Lung (tissue), 12 donors: ENCODE measurements at regions not wholly inside any gene's neighbourhood (a gene's known extent, or its start where the extent isn't known, plus 50 kb on each side); places are given as distances from the start of the nearest gene placed in this dataset. TPM values are rescaled to one million over a fixed set of nuclear protein-coding genes. Genes with fewer than 3 reads are reported as not detected.
A peak's percentile ranks its signal among the peaks of the same experiment; 100 is the strongest.

Source experiments
- ATAC-seq: fragments of 200-7000 bp; cut with Tn5 transposase; one replicate; pipeline ENCODE4 v1.9.1; 2020; ENCODE audit warnings: moderate number of reproducible peaks; ENCODE audit not compliant: insufficient read depth, low FRiP score
- DNase-seq, 3 donors: peaks; one replicate each; pipeline ENCODE4 v3.0.0-alpha.2; 2013 to 2017
- H3K27ac ChIP-seq, 2 donors: one replicate each; pipeline ENCODE4 v1.5.1; 2013; ENCODE audit warnings: mild to moderate bottlenecking in 2 of 2, moderate library complexity in 2 of 2, control low read depth in 1 of 2, inconsistent platforms in 1 of 2, low read depth in 1 of 2, low read length in 1 of 2
- H3K27me3 ChIP-seq, 3 donors: one replicate each; pipeline ENCODE4 v1.5.1; 2013; ENCODE audit warnings: low read length in 2 of 3; ENCODE audit not compliant: control insufficient read depth in 3 of 3, insufficient read depth in 3 of 3
- H3K36me3 ChIP-seq, 4 donors: one replicate each; pipeline ENCODE4 v1.5.1; 2013; ENCODE audit warnings: low read length in 4 of 4, mild to moderate bottlenecking in 1 of 4, moderate library complexity in 1 of 4; ENCODE audit not compliant: control insufficient read depth in 4 of 4, insufficient read depth in 4 of 4
- H3K4me1 ChIP-seq, 5 donors: one replicate each; pipeline ENCODE4 v1.5.1; 2013; ENCODE audit warnings: low read length in 5 of 5, mild to moderate bottlenecking in 2 of 5, moderate library complexity in 1 of 5; ENCODE audit not compliant: control insufficient read depth in 5 of 5, insufficient read depth in 5 of 5
- H3K4me3 ChIP-seq: one replicate; pipeline ENCODE4 v1.5.1; 2013; ENCODE audit warnings: mild to moderate bottlenecking, control low read depth, moderate library complexity
- H3K9ac ChIP-seq, 2 donors: one replicate each; pipeline ENCODE4 v1.5.1; 2013; ENCODE audit warnings: low read length in 2 of 2, control low read depth in 1 of 2; ENCODE audit not compliant: insufficient read depth in 1 of 2
- H3K9me3 ChIP-seq, 4 donors: one replicate each; pipeline ENCODE4 v1.5.1; 2013; ENCODE audit warnings: low read length in 3 of 4, mild to moderate bottlenecking in 1 of 4, moderate library complexity in 1 of 4; ENCODE audit not compliant: control insufficient read depth in 4 of 4, insufficient read depth in 3 of 4
- WGBS, 2 donors: extraction: QIAGEN DNeasy Blood & Tissue Kit; methylation state at CpG; one replicate each; pipeline ENCODE4 v1.1.7; 2013; 5-methylcytosine and 5-hydroxymethylcytosine counted together
- small RNA-seq: library from RNA; depleted of rRNA; stranded (forward); fragments of <200 nt; gene quantifications from one replicate; pipeline ENCODE3, GENCODE V24; 2014; ENCODE audit warnings: low replicate concordance
- TF ChIP-seq, protein P1 (sequence below): IDR thresholded peaks from 2 replicates; pipeline ENCODE4 v1.5.1; 2012; ENCODE audit warnings: mild to moderate bottlenecking; ENCODE audit errors: control extremely low read depth, extremely low read depth
- donor health status: control.
- donor health status: control.
- donor health status: Bipolar disorder and iron deficiency.
- donor health status: healthy.
- donor health status: DM: yes; HTN: yes; CAD: no.

DNA sequence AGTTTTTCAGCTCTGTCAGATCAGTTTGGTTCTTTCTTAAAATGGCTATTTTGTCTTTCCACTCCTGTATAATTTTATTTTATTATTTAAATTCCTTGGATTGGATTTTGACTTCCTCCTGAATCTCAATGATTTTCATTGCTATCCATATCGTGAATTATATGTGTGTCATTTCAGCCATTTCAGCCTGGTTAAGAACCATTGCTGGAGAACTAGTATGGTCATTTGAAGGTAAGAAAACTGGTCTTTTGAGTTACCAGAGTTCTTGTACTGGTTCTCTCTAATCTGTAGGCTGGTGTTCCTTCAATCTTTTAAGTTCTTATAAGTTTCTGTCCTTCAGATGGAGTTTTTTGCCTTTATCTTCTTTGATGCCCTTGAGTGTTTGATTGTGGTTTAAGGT is 815.5 kb downstream of the KLHL13 start:
- Histone ChIP-seq H3K27me3 (no peaks in the 10 kb centered on the region), H3K4me3 (no peak overlapping the region), H3K4me1 (no peaks in the 10 kb centered on the region), H3K27ac (no peak overlapping the region), H3K36me3 (no peaks in the 10 kb centered on the region), H3K9ac (no peak overlapping the region), H3K9me3 (peaks cover 0 to 12% (median 0%) of the 10 kb centered on the region in 4 donors)
- DNase-seq, result no peak
- ATAC-seq, result no peak
- TF ChIP-seq, protein P1, sequence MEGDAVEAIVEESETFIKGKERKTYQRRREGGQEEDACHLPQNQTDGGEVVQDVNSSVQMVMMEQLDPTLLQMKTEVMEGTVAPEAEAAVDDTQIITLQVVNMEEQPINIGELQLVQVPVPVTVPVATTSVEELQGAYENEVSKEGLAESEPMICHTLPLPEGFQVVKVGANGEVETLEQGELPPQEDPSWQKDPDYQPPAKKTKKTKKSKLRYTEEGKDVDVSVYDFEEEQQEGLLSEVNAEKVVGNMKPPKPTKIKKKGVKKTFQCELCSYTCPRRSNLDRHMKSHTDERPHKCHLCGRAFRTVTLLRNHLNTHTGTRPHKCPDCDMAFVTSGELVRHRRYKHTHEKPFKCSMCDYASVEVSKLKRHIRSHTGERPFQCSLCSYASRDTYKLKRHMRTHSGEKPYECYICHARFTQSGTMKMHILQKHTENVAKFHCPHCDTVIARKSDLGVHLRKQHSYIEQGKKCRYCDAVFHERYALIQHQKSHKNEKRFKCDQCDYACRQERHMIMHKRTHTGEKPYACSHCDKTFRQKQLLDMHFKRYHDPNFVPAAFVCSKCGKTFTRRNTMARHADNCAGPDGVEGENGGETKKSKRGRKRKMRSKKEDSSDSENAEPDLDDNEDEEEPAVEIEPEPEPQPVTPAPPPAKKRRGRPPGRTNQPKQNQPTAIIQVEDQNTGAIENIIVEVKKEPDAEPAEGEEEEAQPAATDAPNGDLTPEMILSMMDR, result no peak
- WGBS, 2 donors, result 91 to 94% methylated on average over 1 of the region's 1 CpG

- Histone ChIP-seq H3K9ac (no peak overlapping the region), H3K27ac (no peak overlapping the region), H3K9me3 (peaks cover 0 to 4% (median 3%) of the 10 kb centered on the region in 4 donors), H3K4me1 (no peaks in the 10 kb centered on the region), H3K36me3 (no peaks in the 10 kb centered on the region), H3K4me3 (no peak overlapping the region), H3K27me3 (no peaks in the 10 kb centered on the region)
- WGBS, 2 donors, result 0 to 48% methylated on average over 1 of the region's 1 CpG
- ATAC-seq (no peak), DNase-seq (no peak)
- TF ChIP-seq, protein P1, result no peak
Measured at GRCh38 chrX:117291760-117292159, 824.9 kb downstream of the KLHL13 start.

DNA sequence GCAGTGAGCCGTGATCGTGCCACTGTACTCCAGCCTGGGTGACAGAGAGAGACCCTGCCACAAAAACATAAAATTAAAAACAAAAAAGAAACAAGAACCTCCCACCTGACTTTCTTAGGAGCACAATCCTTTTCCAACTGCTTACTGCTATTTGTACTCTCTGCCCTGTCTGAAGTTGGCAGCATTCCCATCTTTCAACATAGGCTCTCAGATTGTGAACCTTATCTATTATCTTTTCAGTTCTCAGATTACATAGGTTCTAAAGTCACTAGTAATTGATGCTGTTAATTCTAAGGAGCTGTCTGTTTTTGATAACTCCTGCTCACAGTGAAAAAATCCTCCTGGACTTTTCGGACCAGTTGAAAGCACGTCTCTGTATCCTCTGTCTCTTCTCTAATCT is 812.2 kb upstream of the CT83 start:
- TF ChIP-seq, protein P1, result no peak
- no peak overlapping the region for H3K27ac ChIP-seq
- no peak for ATAC-seq

More for the DNA sequence above, 812.2 kb upstream of the CT83 start:
- H3K9ac ChIP-seq, result no peak overlapping the region
- peak in 1 of 3 donors; percentile 0 for DNase-seq
- WGBS, 2 donors, result 28 to 46% methylated on average over 3 to 4 of the region's 4 CpGs
- no peaks in the 10 kb centered on the region for H3K9me3 ChIP-seq
- H3K4me1 ChIP-seq, result no peaks in the 10 kb centered on the region
- no peaks in the 10 kb centered on the region for H3K27me3 ChIP-seq
- H3K36me3 ChIP-seq, result no peaks in the 10 kb centered on the region
- no peak overlapping the region for H3K4me3 ChIP-seq

Small RNA genes lying in the stretch of these regions (small RNA-seq; reads per million reads assigned to genes)
- gene AC005002.2, result not detected
